H1 (cell line): ENCODE measurements at regions not wholly inside any gene's neighbourhood (a gene's known extent, or its start where the extent isn't known, plus 50 kb on each side); places are given as distances from the start of the nearest gene placed in this dataset.

Experiments
- CTCF ChIA-PET: fragments of 300-600 bp; sonication (Branson Sonifier 250); formaldehyde crosslinking; loops from one replicate; lab custom pipeline; 2021; ENCODE audit not compliant: partially characterized antibody; lab: Charles Lee
- POLR2A ChIA-PET: fragments of 300-600 bp; sonication (Branson Sonifier 250); formaldehyde crosslinking; loops from one replicate; lab custom pipeline; 2021; ENCODE audit warnings: inconsistent platforms; ENCODE audit not compliant: partially characterized antibody; lab: Charles Lee
- DNase-seq, 2 experiments: peaks; one replicate each; pipeline versions ENCODE4 v3.0.0 to v3.0.0-alpha.2; 2010 to 2022; ENCODE audit warnings: low spot score in 2 of 2, low read depth in 1 of 2, mixed read lengths in 1 of 2
- FAIRE-seq: peaks from 2 replicates; lab custom pipeline; 2011; peaks lifted over from hg19 to GRCh38; lab: Jason Lieb, UNC
- H2AFZ ChIP-seq: 2 replicates; pipeline ENCODE4 v1.8.1; 2012; ENCODE audit warnings: low read length, inconsistent platforms
- H2AK5ac ChIP-seq: 2 replicates; pipeline ENCODE4 v1.6.1; 2013; ENCODE audit warnings: low read depth, low read length
- H2BK120ac ChIP-seq: replicated peaks from 2 replicates; pipeline ENCODE3; 2013; ENCODE audit warnings: low read depth, low read length, inconsistent platforms
- H2BK12ac ChIP-seq: 2 replicates; pipeline ENCODE4 v1.6.1; 2013; ENCODE audit warnings: low read depth, low read length
- H2BK15ac ChIP-seq: 2 replicates; pipeline ENCODE4 v1.6.1; 2013; ENCODE audit warnings: low read length
- H2BK20ac ChIP-seq: 2 replicates; pipeline ENCODE4 v1.6.1; 2013; ENCODE audit warnings: low read length
- H2BK5ac ChIP-seq: 2 replicates; pipeline ENCODE4 v1.6.1; 2013; ENCODE audit warnings: low read depth, low read length
- H3K14ac ChIP-seq: 2 replicates; pipeline ENCODE4 v1.6.1; 2013; ENCODE audit warnings: inconsistent platforms; ENCODE audit not compliant: insufficient read length
- H3K18ac ChIP-seq: 2 replicates; pipeline ENCODE4 v1.6.1; 2013; ENCODE audit warnings: low read length; ENCODE audit errors: extremely low read depth
- H3K23ac ChIP-seq: 2 replicates; pipeline ENCODE4 v1.6.1; 2013; ENCODE audit warnings: inconsistent platforms; ENCODE audit not compliant: insufficient read length
- H3K23me2 ChIP-seq: 2 replicates; pipeline ENCODE4 v1.6.1; 2013; ENCODE audit warnings: low read depth, low read length
- H3K27ac ChIP-seq: 2 replicates; pipeline ENCODE4 v1.6.1; 2011; ENCODE audit warnings: low read depth, low read length, inconsistent platforms
- H3K27me3 ChIP-seq, 4 experiments: replicated peaks in 1 of 4; 1 replicate in 1 of 4; 2 replicates in 3 of 4; pipeline versions ENCODE4 v1.6.1 to v1.8.1; 2011 to 2013; ENCODE audit warnings: low read length in 3 of 4, mild to moderate bottlenecking in 3 of 4, inconsistent platforms in 2 of 4, mixed read lengths in 2 of 4, moderate library complexity in 1 of 4; ENCODE audit not compliant: control insufficient read depth in 3 of 4, insufficient read depth in 3 of 4; ENCODE audit errors: extremely low read depth in 1 of 4
- H3K36me3 ChIP-seq, 4 experiments: 2 replicates each; pipeline versions ENCODE4 v1.6.1 to v1.8.1; 2011 to 2013; ENCODE audit warnings: mild to moderate bottlenecking in 4 of 4, low read length in 3 of 4, moderate library complexity in 2 of 4, control low read depth in 1 of 4, inconsistent platforms in 1 of 4; ENCODE audit not compliant: insufficient read depth in 4 of 4, control insufficient read depth in 2 of 4
- H3K4ac ChIP-seq: replicated peaks from 2 replicates; pipeline ENCODE3; 2013; ENCODE audit warnings: low read length, low read depth, mixed read lengths, inconsistent platforms; ENCODE audit not compliant: insufficient read length
- H3K4me1 ChIP-seq, 4 experiments: replicated peaks in 1 of 4; 1 replicate in 1 of 4; 2 replicates in 3 of 4; pipeline versions ENCODE4 v1.6.1 to v1.8.1; 2011 to 2013; ENCODE audit warnings: low read length in 3 of 4, inconsistent platforms in 2 of 4, mixed read lengths in 1 of 4; ENCODE audit not compliant: insufficient read depth in 4 of 4, control insufficient read depth in 3 of 4
- H3K4me2 ChIP-seq, 2 experiments: 2 replicates each; pipeline versions ENCODE4 v1.6.1 to v1.8.1; 2011 to 2013; ENCODE audit warnings: low read depth in 2 of 2, low read length in 2 of 2, control low read depth in 1 of 2, inconsistent platforms in 1 of 2, mild to moderate bottlenecking in 1 of 2; ENCODE audit not compliant: insufficient read depth in 1 of 2
- H3K4me3 ChIP-seq, 4 experiments: fragments of 200-600, 300-600 bp in 1 of 4; sonication (generic), shearing (Covaris generic), sonication (Bioruptor Twin) in 1 of 4; 2 replicates each; pipeline versions ENCODE4 v1.5.1 to v1.8.1; 2011 to 2016; ENCODE audit warnings: low read length in 4 of 4, low read depth in 3 of 4, control low read depth in 2 of 4, inconsistent platforms in 2 of 4, mild to moderate bottlenecking in 2 of 4, mixed read lengths in 1 of 4, moderate library complexity in 1 of 4; ENCODE audit not compliant: insufficient read depth in 2 of 4; ENCODE audit errors: extremely low read depth in 1 of 4
- H3K56ac ChIP-seq: replicated peaks from 2 replicates; pipeline ENCODE3; 2013; ENCODE audit warnings: low read depth, mild to moderate bottlenecking, mixed read lengths, low read length, inconsistent platforms; ENCODE audit not compliant: insufficient read length
- H3K79me1 ChIP-seq: 2 replicates; pipeline ENCODE4 v1.6.1; 2013; ENCODE audit warnings: low read depth, low read length, control low read depth
- H3K79me2 ChIP-seq, 2 experiments: 2 replicates each; pipeline versions ENCODE4 v1.6.1 to v1.8.1; 2012 to 2013; ENCODE audit warnings: low read length in 2 of 2, mild to moderate bottlenecking in 2 of 2, inconsistent platforms in 1 of 2; ENCODE audit not compliant: insufficient read depth in 2 of 2, control insufficient read depth in 1 of 2
- H3K9ac ChIP-seq, 4 experiments: replicated peaks in 1 of 4; 1 replicate in 1 of 4; 2 replicates in 3 of 4; pipeline versions ENCODE4 v1.6.1 to v1.8.1; 2011 to 2013; ENCODE audit warnings: low read depth in 3 of 4, low read length in 3 of 4, control low read depth in 2 of 4, mild to moderate bottlenecking in 2 of 4, moderate library complexity in 2 of 4, inconsistent platforms in 1 of 4; ENCODE audit errors: extremely low read depth in 1 of 4
- H3K9me3 ChIP-seq, 2 experiments: 2 replicates each; pipeline versions ENCODE4 v1.6.1 to v1.8.1; 2012 to 2013; ENCODE audit warnings: mild to moderate bottlenecking in 2 of 2, moderate library complexity in 2 of 2, control low read depth in 1 of 2, inconsistent platforms in 1 of 2, low read depth in 1 of 2, low read length in 1 of 2, mixed read lengths in 1 of 2; ENCODE audit not compliant: insufficient read depth in 2 of 2
- H4K20me1 ChIP-seq, 2 experiments: replicated peaks in 1 of 2; 2 replicates each; pipeline versions ENCODE3 to v1.8.1; 2011 to 2013; ENCODE audit warnings: inconsistent platforms in 2 of 2, low read length in 2 of 2, mild to moderate bottlenecking in 1 of 2; ENCODE audit not compliant: insufficient read depth in 2 of 2, control insufficient read depth in 1 of 2
- H4K5ac ChIP-seq: 2 replicates; pipeline ENCODE4 v1.6.1; 2013; ENCODE audit warnings: low read length, low read depth, mixed read lengths, inconsistent platforms; ENCODE audit not compliant: insufficient read length
- H4K8ac ChIP-seq: 2 replicates; pipeline ENCODE4 v1.8.0; 2013; ENCODE audit warnings: mild to moderate bottlenecking, moderate library complexity, low read length, inconsistent platforms; ENCODE audit not compliant: insufficient read depth; ENCODE audit errors: extremely low read depth
- H4K91ac ChIP-seq: replicated peaks from 2 replicates; pipeline ENCODE3; 2013; ENCODE audit warnings: low read length, mixed read lengths, inconsistent platforms; ENCODE audit not compliant: insufficient read length
- ASH2L ChIP-seq: fragments of 200-600, 300-600 bp; sonication (generic); IDR thresholded peaks from one replicate; pipeline ENCODE4 v1.7.1; 2017; ENCODE audit warnings: low read length
- CHD2 ChIP-seq: IDR thresholded peaks from 2 replicates; pipeline ENCODE4 v1.6.1; 2012; ENCODE audit warnings: low read length, improper control_type of control experiment
- EZH2 ChIP-seq: fragments of 200-600 bp; sonication (generic); IDR thresholded peaks from 2 replicates; pipeline ENCODE4 v1.7.1; 2012; ENCODE audit warnings: low read depth, mild to moderate bottlenecking, moderate library complexity, low read length, inconsistent platforms; ENCODE audit not compliant: severe bottlenecking
- GABPA ChIP-seq: IDR thresholded peaks from 2 replicates; pipeline ENCODE4 v1.6.1; 2011; ENCODE audit warnings: mild to moderate bottlenecking, low read length, moderate library complexity, borderline replicate concordance; ENCODE audit not compliant: insufficient read depth
- NANOG ChIP-seq: IDR thresholded peaks from 2 replicates; pipeline ENCODE4 v1.6.1; 2011; ENCODE audit warnings: low read length, low read depth, mild to moderate bottlenecking, inconsistent platforms; ENCODE audit not compliant: insufficient read depth, poor library complexity, severe bottlenecking
- PHF8 ChIP-seq: fragments of 200-600 bp; sonication (generic); conservative IDR thresholded peaks from 2 replicates; pipeline ENCODE4 v1.7.1; 2012; ENCODE audit warnings: low read depth, mild to moderate bottlenecking, inconsistent platforms, low read length, moderate library complexity
- RFX5 ChIP-seq: IDR thresholded peaks from 2 replicates; pipeline ENCODE4 v1.6.1; 2011; ENCODE audit warnings: low read depth, low read length, improper control_type of control experiment, borderline replicate concordance
- RXRA ChIP-seq: IDR thresholded peaks from 2 replicates; pipeline ENCODE4 v1.6.1; 2011; ENCODE audit warnings: low read depth, mild to moderate bottlenecking, low read length, moderate library complexity; ENCODE audit not compliant: insufficient read depth
- SUZ12 ChIP-seq: fragments of 200-600 bp; sonication (generic); IDR thresholded peaks from 2 replicates; pipeline ENCODE4 v1.6.1; 2012; ENCODE audit warnings: mild to moderate bottlenecking, inconsistent platforms, low read length, moderate library complexity, mixed read lengths
- WGBS, 2 experiments: shearing (Covaris generic) in 1 of 2; methylation state at CpG; one replicate each; pipeline versions ENCODE4 v1.1.6 to v1.1.7; 2013 to 2015; ENCODE audit warnings: low lambda C conversion rate in 2 of 2, mixed read lengths in 2 of 2, inconsistent platforms in 1 of 2, low coverage in 1 of 2, missing lambda C conversion rate in 1 of 2; ENCODE audit not compliant: insufficient replicate concordance in 2 of 2, insufficient coverage in 1 of 2, insufficient read length in 1 of 2; ENCODE audit errors: extremely low coverage in 1 of 2, missing lambda C conversion rate in 1 of 2; 5-methylcytosine and 5-hydroxymethylcytosine counted together
- TF ChIP-seq, protein P1 (sequence below): IDR thresholded peaks from 2 replicates; pipeline ENCODE4 v1.6.1; 2012; ENCODE audit warnings: inconsistent platforms

DNA sequence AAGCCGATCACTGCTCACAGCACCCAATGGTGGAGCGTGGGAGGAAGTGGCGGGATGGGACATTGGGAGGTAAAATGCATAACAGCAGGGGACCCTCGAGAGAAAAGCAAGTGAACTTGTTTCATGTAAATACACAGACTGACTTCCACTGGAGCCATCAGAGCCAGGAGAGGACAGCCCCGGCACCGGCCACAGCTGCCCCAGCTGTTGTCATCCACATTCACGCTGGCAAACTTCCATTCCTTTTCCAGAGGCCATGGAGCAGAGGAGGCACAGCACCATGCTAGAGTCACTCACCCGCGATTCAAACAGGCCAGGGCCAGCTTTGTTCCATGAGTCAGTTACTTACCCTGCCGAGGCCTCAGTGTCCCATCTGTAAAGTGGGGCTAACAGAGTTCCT lies 610.9 kb upstream of the SALL3 start:
- no peak overlapping the region for H3K9ac ChIP-seq
- H2BK12ac ChIP-seq: no peak overlapping the region
- H4K91ac ChIP-seq: no peak overlapping the region
- peaks cover 0 to 6% of the 10 kb centered on the region in 2 experiments; a peak in 2 of 4 replicates for H3K9me3 ChIP-seq
- H3K4ac ChIP-seq: no peak overlapping the region
- ChIA-PET CTCF (interaction anchor here (0.7 to 1.0 kb wide), 2 partner anchors 20 to 47 kb away, joined by 3 read pairs; no protein-coding TSS in a partner anchor), POLR2A (no interaction called here)
- H3K4me3 ChIP-seq: no peak overlapping the region
- H2AK5ac ChIP-seq: no peak overlapping the region
- no peak overlapping the region for H4K8ac ChIP-seq
- H3K56ac ChIP-seq: no peak overlapping the region
- no peak overlapping the region for H2BK120ac ChIP-seq
- H2BK5ac ChIP-seq: no peak overlapping the region
- no peaks in the 10 kb centered on the region for H3K36me3 ChIP-seq
- H3K23ac ChIP-seq: no peak overlapping the region
- peaks cover 0 to 6% (median 0%) of the 10 kb centered on the region in 4 experiments; a peak in 2 of 7 replicates for H3K4me1 ChIP-seq
- DNase-seq (no peak), FAIRE-seq (no peak)
- H4K20me1 ChIP-seq: no peaks in the 10 kb centered on the region
- no peaks in the 10 kb centered on the region for H3K27me3 ChIP-seq
- H2BK20ac ChIP-seq: peak overlapping the region; percentile 15; the same call in 1 of the 2 replicates
- no peak overlapping the region for H3K18ac ChIP-seq
- H3K27ac ChIP-seq: no peak overlapping the region
- WGBS, 2 experiments: 97% methylated on average over 10 of the region's 10 CpGs; no CpG with 5 or more reads in 1 of the 2 experiments
- no peak overlapping the region for H2BK15ac ChIP-seq
- H3K4me2 ChIP-seq: no peak overlapping the region
- H3K79me2 ChIP-seq: no peaks in the 10 kb centered on the region
- no peaks in the 10 kb centered on the region for H3K79me1 ChIP-seq
- H3K23me2 ChIP-seq: no peaks in the 10 kb centered on the region
- H2AFZ ChIP-seq: peak overlapping the region; percentile 32; the same call in 1 of the 2 replicates
- H4K5ac ChIP-seq: no peak overlapping the region
- H3K14ac ChIP-seq: no peak overlapping the region
- TF ChIP-seq PHF8 (no peak), NANOG (no peak), ASH2L (no peak), SUZ12 (no peak), RFX5 (no peak), CHD2 (no peak), EZH2 (no peak), RXRA (no peak), GABPA (no peak)
- TF ChIP-seq, protein P1, sequence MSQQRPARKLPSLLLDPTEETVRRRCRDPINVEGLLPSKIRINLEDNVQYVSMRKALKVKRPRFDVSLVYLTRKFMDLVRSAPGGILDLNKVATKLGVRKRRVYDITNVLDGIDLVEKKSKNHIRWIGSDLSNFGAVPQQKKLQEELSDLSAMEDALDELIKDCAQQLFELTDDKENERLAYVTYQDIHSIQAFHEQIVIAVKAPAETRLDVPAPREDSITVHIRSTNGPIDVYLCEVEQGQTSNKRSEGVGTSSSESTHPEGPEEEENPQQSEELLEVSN: no peak
